Neural progenitor cell (in vitro differentiated cells): ENCODE measurements at regions not wholly inside any gene's neighbourhood (a gene's known extent, or its start where the extent isn't known, plus 50 kb on each side); places are given as distances from the start of the nearest gene placed in this dataset.

Experiments
- EZH2 ChIP-seq: fragments of 200-600 bp; sonication (generic); IDR thresholded peaks from 2 replicates; pipeline ENCODE4 v1.6.1; 2017; ENCODE audit warnings: antibody characterized with exemption, mild to moderate bottlenecking, moderate library complexity
- TF ChIP-seq, protein P1 (sequence below): fragments of 200-600 bp; sonication (generic); IDR thresholded peaks from 2 replicates; pipeline ENCODE4 v1.5.1; 2017; ENCODE audit warnings: antibody characterized with exemption, mild to moderate bottlenecking

DNA sequence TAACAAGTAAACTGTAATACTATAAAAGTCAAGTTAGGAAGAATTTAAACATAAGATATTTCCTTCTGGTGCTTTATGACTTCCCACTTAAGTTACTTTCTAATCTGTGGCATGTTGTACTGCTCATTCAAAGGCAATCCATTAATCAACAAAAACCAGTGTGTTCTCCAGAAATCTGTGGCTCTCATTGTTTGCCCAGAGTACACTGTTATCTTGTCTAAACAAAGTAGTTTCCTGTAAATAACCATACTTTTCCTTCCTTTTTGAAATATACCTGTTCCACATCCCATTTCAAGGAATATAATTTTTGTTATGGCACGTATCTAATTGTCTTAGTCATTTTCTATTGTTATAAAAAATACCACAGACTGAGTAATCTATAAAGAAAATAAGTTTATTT lies 184.1 kb downstream of the CCER1 start:
- TF ChIP-seq EZH2, result no peak
- TF ChIP-seq, protein P1, sequence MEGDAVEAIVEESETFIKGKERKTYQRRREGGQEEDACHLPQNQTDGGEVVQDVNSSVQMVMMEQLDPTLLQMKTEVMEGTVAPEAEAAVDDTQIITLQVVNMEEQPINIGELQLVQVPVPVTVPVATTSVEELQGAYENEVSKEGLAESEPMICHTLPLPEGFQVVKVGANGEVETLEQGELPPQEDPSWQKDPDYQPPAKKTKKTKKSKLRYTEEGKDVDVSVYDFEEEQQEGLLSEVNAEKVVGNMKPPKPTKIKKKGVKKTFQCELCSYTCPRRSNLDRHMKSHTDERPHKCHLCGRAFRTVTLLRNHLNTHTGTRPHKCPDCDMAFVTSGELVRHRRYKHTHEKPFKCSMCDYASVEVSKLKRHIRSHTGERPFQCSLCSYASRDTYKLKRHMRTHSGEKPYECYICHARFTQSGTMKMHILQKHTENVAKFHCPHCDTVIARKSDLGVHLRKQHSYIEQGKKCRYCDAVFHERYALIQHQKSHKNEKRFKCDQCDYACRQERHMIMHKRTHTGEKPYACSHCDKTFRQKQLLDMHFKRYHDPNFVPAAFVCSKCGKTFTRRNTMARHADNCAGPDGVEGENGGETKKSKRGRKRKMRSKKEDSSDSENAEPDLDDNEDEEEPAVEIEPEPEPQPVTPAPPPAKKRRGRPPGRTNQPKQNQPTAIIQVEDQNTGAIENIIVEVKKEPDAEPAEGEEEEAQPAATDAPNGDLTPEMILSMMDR, result no peak
